Upper lobe of left lung (tissue), 4 donors: ENCODE measurements at regions not wholly inside any gene's neighbourhood (a gene's known extent, or its start where the extent isn't known, plus 50 kb on each side); places are given as distances from the start of the nearest gene placed in this dataset.
"Not testable (repeated sequence)": the region's sequence is repeated elsewhere in the genome, so short reads cannot be mapped to it uniquely, and the experiment has no call there.

Experiments
- CTCF ChIP-seq, 6 experiments: fragments of 450-650 bp in 4 of 6; fragments of 200-600 bp in 2 of 6; sonication (generic) in 2 of 6; IDR thresholded peaks; one replicate each; pipeline ENCODE4 v1.5.1; 2016 to 2019; ENCODE audit warnings: antibody characterized with exemption in 6 of 6
- EP300 ChIP-seq, 4 donors: sonication (generic); formaldehyde crosslinking; IDR thresholded peaks; one replicate each; pipeline ENCODE4 v1.5.1; 2017; ENCODE audit warnings: antibody characterized with exemption in 4 of 4, control low read depth in 2 of 4
- POLR2A ChIP-seq, 4 donors: fragments of 450-650 bp; IDR thresholded peaks; one replicate each; pipeline ENCODE4 v1.5.1; 2016 to 2017; ENCODE audit warnings: antibody characterized with exemption in 4 of 4, mild to moderate bottlenecking in 2 of 4

GRCh38 chr13:52223063-52223462 lies 63.7 kb upstream of the NEK3 start:
- TF ChIP-seq POLR2A, CTCF, EP300 (IDR thresholded peaks at IDR 0.05): not testable (repeated sequence)
